HuH-7.5 (cell line): ENCODE measurements at regions not wholly inside any gene's neighbourhood (a gene's known extent, or its start where the extent isn't known, plus 50 kb on each side); places are given as distances from the start of the nearest gene placed in this dataset.

Experiments used
- DNase-seq: peaks from one replicate; pipeline ENCODE4 v3.0.0; 2011; ENCODE audit warnings: low spot score

DNA sequence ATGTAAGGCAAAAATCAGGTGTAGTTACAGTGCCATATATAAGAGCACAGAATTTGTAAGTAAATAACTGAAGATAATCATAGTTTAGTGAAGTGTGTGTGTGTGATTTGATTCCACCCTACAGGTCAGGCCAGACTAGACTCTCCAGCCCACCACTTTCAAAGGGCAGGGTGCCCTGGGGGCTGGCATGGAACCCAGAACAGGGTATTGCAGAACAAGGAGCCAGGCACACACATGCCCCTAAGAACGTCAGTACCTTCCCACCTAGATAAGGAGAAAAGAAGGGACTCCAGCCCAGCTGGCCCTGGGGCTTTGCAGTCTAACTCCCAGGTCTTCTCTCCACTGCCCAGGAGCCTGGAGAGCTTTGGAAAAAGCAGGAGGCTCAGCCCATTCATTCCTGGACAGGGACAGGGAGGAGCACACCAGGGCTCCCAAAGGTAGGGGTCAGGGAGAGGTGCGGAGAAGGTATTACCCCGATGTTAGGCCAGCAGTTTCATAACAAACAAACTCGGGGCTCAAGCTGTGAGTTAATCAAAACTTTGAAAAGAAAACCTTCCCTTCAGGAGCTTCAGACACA, 149.7 kb upstream of the VANGL1 start:
- no peak for DNase-seq

DNA sequence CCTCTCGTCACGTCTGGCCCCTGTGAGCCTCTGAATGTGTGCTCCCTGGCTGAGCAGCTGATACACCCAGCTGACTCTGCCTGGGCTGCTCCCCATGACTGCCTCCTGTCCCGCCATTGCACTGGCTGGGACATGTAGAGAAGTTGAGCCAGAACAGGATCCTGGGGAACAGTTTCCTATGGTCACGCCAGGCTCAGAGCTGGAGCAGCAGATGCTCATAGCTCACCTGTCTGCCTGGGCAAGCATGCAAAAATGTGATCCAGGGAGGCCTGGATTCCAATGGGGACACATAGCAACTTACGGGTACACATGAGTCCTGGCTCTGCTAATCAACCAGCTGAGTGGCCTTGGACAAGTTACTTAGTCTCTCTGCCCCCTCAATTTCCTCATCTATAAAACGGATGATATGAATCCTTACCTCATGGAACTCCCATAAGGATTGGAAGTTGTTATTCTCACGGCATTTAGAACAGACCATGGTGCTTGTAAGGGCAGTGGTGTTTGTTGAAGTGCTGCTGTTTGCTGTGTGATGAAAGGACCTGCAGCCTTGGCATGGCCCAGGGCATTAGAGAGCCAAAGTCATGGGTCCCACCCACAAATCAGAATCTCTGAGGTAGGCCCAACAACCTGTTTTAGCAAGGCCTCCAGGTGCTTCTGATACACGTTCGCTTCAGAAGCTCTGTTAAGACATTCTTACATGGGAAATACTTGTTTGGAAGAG, 150.3 kb upstream of the VANGL1 start:
- DNase-seq: no peak

GRCh38 chr1:115479055-115479482, 141.0 kb upstream of the NGF start:
- no peak for DNase-seq

- DNase-seq: no peak
Measured at GRCh38 chr1:115477071-115477470, 139.0 kb upstream of the NGF start.

DNA sequence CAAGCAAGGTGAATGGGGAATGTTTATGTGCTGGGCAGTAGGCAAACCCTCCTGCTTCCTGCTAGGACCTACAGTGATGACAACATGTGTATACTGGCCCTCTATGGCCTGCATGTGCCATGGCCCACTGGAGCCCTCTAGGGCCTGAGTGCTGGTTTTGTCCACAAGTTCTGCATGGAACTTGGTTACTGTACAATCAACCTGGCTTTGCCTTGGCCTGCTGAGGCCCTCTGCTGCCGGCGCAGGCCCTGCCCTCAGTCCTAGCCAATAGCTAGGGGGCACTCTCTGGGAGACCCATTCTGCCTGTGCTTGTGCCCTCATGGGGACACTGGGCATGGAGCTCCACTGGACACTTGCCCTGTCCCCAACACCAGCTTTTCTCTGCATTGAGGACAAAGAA, 138.6 kb upstream of the NGF start:
- no peak for DNase-seq

DNA sequence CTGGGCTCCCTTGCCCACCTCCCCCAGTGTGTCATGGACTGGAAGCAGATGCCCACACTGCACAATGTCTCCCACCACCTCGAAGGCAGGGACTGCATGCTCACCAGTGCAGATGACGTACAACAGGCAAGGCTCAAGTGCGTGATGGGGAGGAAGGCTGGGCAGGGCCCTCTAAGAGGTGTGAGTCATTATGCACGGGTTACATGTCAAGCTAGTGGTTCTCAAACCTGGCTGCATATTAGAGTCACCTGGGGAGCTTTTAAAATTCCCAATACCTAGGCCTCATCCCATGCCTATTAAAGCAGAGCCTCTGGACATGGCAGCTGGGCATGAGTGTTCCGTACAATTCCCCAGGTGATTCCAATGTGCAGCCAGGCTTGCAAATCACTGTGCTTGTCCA, 137.9 kb upstream of the NGF start:
- DNase-seq: no peak

DNA sequence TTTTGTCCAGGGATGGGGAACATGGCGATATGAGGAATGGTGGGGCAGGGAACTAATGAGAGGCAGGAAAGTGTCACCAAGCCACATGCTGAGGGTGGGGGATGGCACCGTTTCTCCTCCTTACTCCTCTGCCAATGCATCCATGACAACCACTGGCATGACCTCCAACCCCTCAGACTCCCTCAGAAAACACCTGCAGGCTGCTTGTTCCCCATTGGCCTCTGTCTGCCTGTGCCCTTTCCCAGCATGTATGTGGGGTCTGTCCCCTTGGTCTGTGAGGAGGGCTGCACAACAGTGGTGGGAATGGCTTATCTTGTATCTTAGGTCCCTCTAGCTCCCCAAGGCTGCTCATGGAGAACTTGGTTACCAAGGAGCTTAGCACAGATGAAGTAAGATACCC, 137.2 kb upstream of the NGF start:
- DNase-seq: no peak

- no peak for DNase-seq
Measured at GRCh38 chr1:115473986-115474565, 136.0 kb upstream of the NGF start.

DNA sequence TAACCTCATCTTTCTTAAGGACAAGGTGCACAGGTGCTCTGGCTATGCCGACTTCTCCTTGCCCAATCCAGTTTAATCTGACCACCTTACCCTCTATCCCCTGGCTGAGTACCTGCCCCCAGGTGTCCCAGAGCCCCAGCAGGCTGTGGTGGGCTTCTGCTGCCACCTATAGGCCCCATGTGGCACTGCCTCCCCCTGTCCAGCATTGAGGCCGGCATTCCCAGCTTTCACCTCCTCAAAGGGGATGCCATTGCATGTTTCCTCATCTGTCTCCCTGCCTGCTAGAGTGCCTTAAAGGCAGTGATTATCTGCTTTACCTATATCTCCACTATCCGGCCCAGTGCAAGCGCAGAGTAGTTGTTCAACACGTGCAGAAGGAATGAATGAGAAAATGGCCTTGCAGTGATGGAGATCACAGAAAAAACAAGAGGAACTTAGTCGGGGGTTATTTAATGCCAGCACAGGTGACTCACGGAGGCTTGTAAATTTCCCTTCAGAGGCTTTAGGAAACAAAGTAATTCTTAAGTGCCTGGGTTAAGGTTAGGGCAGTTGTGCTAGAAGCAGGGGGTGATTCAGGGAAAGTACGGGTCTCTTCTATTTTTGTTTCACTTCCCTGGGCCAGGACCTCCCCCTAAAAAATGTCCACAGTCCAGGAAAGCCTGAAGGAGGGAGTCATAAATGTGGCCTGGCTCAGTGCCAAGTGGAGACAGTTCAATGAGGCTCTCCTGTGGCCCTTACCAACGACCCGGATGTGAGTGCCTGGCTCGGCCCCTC, 131.8 kb upstream of the NGF start:
- DNase-seq: peak; percentile 56

- no peak for DNase-seq
Measured at GRCh38 chr1:115467790-115468189, 129.7 kb upstream of the NGF start.

DNA sequence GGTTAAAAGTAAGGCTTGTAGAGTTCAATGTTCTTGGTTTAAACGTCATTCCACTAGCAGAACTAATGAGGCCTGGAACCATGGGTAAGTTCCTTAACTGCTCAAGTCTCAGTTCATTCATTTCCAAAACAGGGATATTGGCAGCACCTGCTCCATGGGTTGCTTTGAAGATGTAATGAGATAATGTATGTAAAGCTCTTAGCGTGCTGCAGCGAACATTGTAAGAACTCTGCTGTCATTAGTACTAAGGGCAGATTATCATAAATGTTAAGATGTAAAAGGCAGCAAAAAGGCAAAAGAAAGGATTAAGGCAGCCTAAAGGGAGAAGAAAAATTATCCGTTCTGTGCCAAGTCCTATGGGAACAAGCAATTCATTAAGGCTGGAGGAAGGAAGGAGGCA, 129.1 kb upstream of the NGF start:
- DNase-seq: no peak

DNA sequence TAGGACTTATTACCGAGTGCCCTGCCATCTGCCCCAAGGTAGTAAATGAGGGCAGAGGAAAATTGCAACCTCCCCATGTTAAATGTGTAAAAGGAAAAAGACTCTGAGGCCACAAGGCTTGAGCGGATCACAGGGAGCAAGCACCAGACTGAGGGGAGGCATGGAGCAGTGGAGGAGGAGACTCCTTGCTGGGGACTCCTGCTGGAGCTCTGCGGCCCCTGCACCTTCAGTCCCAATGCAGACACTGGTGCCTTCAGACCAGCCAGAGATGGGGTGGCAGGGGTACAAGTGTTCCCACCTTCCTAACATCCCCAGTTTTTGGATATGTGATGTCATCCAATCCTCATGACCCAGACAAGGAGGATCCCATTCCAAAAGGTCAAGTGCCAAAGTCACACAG, 128.4 kb upstream of the NGF start:
- no peak for DNase-seq

- DNase-seq: no peak
Measured at GRCh38 chr1:115465802-115466363, 127.8 kb upstream of the NGF start.

DNA sequence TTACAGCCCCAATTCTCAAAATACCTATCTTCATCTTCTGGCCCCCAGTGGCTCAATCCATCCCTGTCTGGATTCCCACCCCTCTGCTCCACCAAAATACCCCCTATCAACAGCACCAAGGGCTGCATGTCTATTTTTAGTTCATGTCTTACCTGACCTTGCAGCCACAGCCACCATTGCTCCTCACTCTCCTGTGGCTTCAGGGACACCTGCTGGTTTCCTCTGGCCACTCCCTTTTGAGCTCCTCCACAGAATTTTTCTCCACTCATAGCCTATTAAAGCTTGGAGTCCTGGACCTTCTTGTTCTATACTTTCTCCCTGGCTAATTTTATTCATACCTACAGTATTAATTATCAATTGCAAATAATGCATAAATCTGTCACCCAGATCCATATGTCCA, 125.3 kb upstream of the NGF start:
- no peak for DNase-seq

DNA sequence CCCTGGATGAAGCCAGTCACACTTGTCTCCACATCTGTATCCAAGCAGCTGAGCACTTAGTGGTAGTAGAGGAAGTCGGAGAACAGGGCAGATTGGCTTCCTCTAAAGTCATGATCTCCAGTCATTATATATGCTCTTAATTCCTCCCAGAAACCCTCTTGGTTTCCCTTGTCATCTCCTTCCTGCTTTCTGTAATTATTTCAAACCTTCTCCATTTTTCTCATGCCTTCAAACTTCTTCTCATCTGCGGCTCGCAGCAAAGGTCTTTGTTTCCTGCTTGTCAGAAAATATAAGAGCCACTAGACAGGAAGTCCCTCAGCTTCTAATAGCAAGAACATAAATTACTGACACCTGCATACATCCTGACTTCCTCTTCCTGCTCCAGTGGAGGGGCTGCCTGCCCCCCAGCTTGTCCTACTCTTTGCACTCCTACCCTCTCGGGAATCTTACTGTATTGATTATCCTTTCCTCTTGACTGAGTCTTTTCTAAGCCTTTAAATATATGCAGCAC, 124.6 kb upstream of the NGF start:
- DNase-seq: no peak

DNA sequence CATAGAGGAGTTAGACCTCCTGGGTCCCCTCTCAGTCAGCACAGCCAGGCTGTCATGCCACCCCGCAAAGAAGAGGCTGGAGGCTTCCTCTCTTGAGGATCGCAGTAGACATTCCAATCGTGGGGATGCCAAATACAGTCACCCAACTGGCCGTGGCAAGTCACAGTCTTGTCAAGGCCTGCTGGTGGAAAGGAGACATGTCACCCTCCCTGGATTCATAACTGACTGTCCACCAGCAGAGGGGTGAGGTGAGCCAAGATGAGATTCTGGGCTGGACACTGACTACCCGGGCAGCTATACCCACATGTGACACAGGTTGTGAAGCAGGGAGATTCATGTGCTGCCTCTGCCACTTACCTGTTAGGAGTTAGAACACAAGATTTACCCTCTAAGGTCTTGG, 123.5 kb upstream of the NGF start:
- no peak for DNase-seq

GRCh38 chr1:115459161-115459560, 121.1 kb upstream of the NGF start:
- no peak for DNase-seq

DNA sequence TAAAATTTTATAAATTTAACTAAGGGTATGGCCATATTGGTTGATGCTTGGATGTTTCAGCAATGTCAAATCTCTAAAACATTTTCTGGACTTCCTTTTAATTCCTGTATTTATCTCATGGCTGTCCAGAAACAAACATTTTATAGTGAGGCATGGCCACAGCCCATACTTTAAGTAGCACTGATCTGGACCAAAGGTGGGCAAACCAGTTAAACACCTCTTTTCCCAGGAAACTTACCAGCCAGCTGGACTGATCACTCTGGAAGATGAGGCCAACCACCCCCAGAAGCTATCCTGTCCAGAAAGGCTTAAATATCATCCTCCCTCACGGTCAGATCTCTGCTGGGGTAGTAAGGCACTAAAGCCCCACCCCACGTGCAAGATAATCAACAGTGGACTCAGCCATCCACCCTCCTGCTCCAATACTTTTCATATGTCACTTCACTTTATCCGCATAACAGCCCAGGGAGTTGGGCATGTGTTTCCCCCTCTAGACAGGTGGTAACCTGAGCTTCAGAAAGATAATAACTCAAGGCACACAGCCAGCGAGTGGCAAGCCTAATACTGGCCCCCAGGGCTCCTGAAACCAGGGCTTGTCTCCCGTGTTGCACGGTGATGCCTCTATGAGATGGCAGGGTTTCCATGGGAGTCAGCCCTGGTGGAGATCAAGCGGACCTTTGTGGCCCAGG, 120.5 kb upstream of the NGF start:
- no peak for DNase-seq

DNA sequence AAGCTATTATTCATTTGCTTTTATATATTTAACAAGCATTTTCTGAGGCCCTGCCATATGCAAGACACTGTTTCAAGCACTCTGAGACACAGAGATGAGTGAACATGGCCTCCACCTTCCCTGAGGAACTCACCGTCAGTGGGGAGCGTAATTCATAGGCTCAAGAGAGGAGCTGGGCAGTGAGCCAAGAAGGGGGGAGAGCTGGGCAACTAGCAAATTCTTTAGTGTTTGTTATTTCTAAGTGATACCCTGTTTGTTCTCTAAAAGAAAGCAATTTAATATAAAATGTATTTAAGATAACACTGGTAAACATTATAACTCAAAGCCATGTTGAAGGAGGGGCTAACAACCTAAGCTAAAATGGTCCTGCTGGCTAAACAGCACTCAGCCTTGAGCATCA, 119.2 kb upstream of the NGF start:
- no peak for DNase-seq

- no peak for DNase-seq
Measured at GRCh38 chr1:115456441-115456961, 118.5 kb upstream of the NGF start.

DNA sequence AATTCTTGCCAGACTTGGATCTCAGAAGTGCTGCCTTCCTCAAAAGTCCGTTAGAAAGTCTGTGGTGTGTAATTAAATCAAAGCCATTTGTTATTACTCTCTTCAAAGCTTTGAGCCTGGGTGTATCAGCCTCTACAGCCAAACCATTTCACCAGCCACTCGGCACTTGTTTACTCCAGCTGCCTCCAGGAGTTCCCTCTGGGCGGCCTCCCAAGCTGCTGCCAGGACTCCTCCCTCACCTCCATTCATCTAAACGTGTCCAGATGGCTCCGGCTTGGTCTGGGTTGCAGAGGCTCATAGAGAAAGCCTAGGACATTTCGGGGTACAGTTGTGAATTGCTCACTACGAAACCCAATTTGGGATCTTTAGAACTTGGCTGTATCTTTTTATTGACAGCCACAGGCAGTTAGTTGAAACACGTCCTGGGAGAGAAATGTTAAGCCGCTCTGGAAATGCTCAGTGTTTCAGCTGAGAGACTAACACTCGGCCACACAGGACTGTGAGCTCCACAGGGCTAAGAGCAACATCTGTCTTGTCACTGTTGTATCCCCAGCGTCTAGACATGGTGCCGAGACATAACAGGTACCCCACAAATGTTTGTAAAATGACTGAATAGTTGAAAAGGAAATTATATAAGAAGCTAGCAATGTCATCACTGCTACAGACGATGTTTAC, 116.9 kb upstream of the NGF start:
- no peak for DNase-seq
